Activated CD8-positive, alpha-beta memory T cell treated with anti-CD3 and anti-CD28 coated beads, Interleukin-2, amount 50 U/mL, for 24 hours (primary cell): ENCODE measurements at regions not wholly inside any gene's neighbourhood (a gene's known extent, or its start where the extent isn't known, plus 50 kb on each side); places are given as distances from the start of the nearest gene placed in this dataset.
"Not testable (repeated sequence)": the region's sequence is repeated elsewhere in the genome, so short reads cannot be mapped to it uniquely, and the experiment has no call there.

ENCODE experiments used
- DNase-seq: peaks from one replicate; pipeline ENCODE4 v3.0.0-alpha.2; 2020; ENCODE audit errors: extremely low read depth

DNA sequence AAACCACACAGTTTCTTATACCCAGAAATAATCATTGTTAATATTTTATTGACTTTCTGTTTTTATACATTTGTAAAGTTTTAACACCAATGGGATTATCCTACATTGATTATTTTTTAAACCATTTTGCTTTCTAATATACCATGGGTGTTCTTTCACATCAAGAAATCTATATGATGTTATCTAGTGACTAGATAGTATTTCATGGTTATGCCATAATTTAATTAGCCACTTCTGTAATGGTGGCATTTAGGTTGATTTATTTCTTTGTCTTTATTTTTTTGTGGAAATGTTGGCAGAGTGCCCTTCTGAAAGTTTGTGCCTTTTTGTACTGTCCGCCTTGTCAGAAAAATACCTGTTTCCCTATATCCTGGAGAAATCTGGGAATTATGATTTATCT is 193.3 kb downstream of the CEP135 start:
- DNase-seq, result no peak

- no peak for DNase-seq
Measured at GRCh38 chr4:56139241-56139827, 190.6 kb downstream of the CEP135 start.

GRCh38 chr4:56134834-56135233 is 186.1 kb downstream of the CEP135 start:
- DNase-seq, result not testable (repeated sequence)

DNA sequence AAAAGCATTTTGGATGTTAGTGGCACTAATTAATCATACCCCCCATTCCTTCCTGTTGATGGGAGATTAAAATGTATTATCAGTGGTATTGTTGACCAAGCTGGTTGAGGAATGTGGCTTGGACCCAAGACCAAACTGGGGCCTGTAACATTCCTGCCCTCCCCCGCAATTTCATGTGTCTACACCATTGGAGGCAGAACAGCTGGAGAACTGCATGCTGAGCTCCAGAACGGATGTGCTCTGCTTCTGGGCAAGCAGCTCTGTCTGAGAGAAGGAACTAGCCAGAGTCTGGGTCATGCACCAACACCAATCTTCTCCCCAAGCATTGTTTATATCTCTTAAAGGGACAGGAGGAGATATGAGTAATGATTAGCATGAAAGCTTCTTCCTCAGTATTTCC is 185.5 kb downstream of the CEP135 start:
- DNase-seq, result no peak

- DNase-seq, result no peak
Measured at GRCh38 chr4:56132835-56133234, 184.1 kb downstream of the CEP135 start.

GRCh38 chr4:56132188-56132587 is 183.4 kb downstream of the CEP135 start:
- DNase-seq, result not testable (repeated sequence)

DNA sequence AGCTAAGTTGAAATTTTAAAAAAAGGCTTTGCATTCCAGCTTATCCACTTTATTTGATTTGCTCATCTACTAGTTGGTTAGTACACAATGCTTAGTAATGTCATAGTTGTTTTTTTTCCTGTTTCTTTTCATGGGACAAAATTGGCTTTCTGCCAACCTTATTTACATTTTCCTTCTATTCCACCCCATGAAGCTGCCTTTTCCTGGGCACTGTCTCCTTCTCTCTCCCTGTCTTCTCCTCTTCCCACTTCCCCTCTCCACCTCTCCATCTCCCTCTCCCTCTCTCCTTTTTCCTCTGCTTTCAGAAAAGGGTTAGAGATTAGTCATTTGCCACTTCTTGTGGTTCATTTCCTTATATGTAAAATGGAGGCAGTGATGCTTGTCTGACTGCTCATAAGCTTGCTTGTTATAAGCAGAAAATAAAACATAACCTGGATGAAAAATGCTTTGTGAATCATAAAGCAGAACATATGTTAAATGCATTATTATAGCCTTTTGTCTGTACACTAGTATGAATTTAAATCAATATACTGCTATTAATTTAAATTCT is 181.9 kb downstream of the CEP135 start:
- no peak for DNase-seq

- DNase-seq, result no peak
Measured at GRCh38 chr4:56129431-56129861, 180.7 kb downstream of the CEP135 start.

GRCh38 chr4:56128213-56128612 is 179.5 kb downstream of the CEP135 start:
- DNase-seq, result no peak

- no peak for DNase-seq
Measured at GRCh38 chr4:56127716-56128115, 179.0 kb downstream of the CEP135 start.

- DNase-seq, result no peak
Measured at GRCh38 chr4:56123547-56123946, 174.8 kb downstream of the CEP135 start.

- no peak for DNase-seq
Measured at GRCh38 chr4:56123051-56123450, 174.3 kb downstream of the CEP135 start.

DNA sequence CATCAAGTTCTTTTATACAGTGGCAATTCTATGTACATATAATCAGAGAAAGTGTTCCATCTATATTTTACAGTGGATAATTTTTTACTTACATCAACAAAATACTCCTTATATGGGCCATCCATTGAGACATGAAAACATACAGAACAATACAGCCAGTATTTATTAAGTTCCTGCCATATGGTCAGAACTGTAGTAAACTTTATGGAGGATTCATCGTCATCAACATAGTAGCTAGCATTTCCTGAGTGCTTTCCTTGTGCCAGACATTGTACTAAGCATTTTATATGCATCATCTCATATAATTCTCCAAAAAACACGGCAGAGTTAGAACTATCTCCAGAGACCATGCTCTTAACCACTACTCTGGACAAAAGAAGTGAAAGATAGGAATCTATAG is 170.1 kb downstream of the CEP135 start:
- no peak for DNase-seq

- no peak for DNase-seq
Measured at GRCh38 chr4:56118055-56118454, 169.3 kb downstream of the CEP135 start.

GRCh38 chr4:56115898-56116297 is 167.2 kb downstream of the CEP135 start:
- no peak for DNase-seq

DNA sequence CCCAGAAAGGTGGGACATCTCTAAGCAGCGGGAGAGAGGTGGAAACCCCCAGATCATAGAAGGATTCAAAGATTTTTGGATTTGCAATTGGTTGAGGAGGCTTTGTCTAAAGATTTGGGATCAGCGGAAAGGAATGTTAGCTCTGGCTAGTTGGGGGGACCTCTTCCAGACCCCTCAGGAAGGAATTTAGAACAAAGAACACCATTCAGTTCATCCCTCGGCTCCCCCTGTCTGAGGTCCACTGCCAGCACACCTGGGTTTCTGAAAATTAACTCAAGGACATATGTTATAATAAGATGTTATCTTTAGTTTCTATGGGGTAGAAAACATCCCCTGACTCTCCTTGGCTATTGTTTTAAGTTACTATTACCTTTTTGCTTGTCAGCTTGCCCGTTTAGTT is 163.6 kb downstream of the CEP135 start:
- DNase-seq, result no peak

GRCh38 chr4:56106180-56107147 is 157.7 kb downstream of the CEP135 start:
- DNase-seq, result no peak

- DNase-seq, result no peak
Measured at GRCh38 chr4:56104188-56104587, 155.4 kb downstream of the CEP135 start.

DNA sequence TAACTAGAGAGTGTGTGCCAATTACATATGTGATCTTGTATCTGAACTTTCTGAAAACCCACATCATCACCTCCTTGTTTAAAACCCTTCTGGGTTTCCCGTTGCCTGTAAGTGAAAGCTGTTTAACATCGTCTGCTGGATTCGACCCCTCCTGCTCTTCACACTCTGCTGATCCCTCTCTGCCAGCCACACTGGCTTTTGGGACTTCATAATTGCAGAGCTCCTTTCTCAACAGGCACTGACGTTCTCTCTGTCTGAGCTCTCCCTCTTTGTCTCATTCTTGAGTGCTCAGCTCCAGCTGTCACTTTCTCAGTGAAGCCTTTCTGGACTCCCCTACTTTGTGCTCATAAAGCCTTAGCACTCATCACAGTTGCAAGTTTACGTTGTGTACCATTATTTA is 153.9 kb downstream of the CEP135 start:
- no peak for DNase-seq

- DNase-seq, result no peak
Measured at GRCh38 chr4:56099378-56099786, 150.6 kb downstream of the CEP135 start.

DNA sequence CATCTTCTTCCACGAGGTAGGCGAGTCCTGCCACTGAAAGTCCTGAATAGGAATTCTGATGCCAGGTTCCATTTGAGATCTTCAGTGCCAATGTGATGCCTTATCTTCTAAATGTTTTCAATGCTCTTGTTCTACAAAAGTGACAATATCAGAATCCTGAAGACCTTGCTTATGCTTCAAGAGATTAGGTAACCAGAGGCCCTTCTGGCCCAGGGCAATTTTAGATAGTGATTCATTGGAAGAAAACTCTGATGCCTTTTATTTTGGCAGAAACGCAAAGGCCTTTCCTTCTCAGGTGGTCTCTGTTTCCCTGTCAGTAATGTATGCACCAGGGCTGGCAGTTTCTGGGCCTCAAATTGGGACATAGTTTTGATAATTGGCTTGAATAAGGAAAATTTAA is 144.8 kb downstream of the CEP135 start:
- DNase-seq, result no peak

GRCh38 chr4:56092540-56092939 is 143.8 kb downstream of the CEP135 start:
- no peak for DNase-seq

DNA sequence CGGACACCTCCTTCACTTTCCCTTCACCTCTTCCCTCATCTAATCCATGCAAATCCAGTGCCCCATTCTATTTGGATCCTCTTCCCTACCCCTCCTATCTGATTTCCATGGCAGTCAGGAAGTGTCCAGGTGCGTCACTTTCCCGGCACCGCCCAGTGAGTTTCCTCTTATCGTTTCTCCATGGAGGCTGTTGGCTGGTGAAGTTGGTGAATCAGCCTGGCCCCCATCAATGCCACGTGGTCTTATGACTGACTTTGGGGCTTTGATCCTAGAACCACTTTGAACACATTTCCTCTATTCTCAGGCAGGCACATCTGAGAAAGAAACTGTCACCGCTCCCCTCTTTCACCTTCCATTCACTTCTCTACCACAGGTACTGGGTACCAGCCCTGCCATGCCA is 137.8 kb downstream of the CEP135 start:
- no peak for DNase-seq
